PC-3 (cell line): ENCODE measurements at regions not wholly inside any gene's neighbourhood (a gene's known extent, or its start where the extent isn't known, plus 50 kb on each side); places are given as distances from the start of the nearest gene placed in this dataset.
"Not testable (repeated sequence)": the region's sequence is repeated elsewhere in the genome, so short reads cannot be mapped to it uniquely, and the experiment has no call there.

Source experiments
- ATAC-seq: fragments of 200-7000 bp; cut with Tn5 transposase; 2 replicates; pipeline ENCODE4 v1.9.1; 2020; ENCODE audit warnings: mild to moderate bottlenecking, moderate library complexity
- BruUV-seq: library from RNA; stranded (reverse); fragments of 400-500 nt; replicated peaks from 2 replicates; lab custom pipeline; 2021; lab: Mats Ljungman, UMichigan
- CTCF ChIA-PET: fragments of 300-600 bp; sonication (Branson Sonifier 250); formaldehyde crosslinking; loops from one replicate; lab custom pipeline; 2022; ENCODE audit warnings: antibody characterized with exemption; lab: Charles Lee
- POLR2A ChIA-PET: fragments of 300-600 bp; sonication (Branson Sonifier 250); formaldehyde crosslinking; loops from one replicate; lab custom pipeline; 2022; ENCODE audit warnings: antibody characterized with exemption; ENCODE audit not compliant: unreplicated experiment; lab: Charles Lee
- DNase-seq: peaks from one replicate; pipeline ENCODE4 v3.0.0-alpha.2; 2015
- H2AFZ ChIP-seq: fragments of 300-600 bp; sonication (generic); 2 replicates; pipeline ENCODE4 v1.6.0; 2016; ENCODE audit warnings: antibody characterized with exemption, low read length
- H3F3A ChIP-seq: fragments of 300-600 bp; sonication (generic); one replicate; pipeline ENCODE4 v1.6.0; 2017; ENCODE audit warnings: antibody characterized with exemption, low read length, control low read depth, mild to moderate bottlenecking; ENCODE audit not compliant: unreplicated experiment
- H3K27ac ChIP-seq: fragments of 300-600 bp; sonication (generic); 2 replicates; pipeline ENCODE4 v1.5.1; 2016; ENCODE audit warnings: mild to moderate bottlenecking, low read length
- H3K27me3 ChIP-seq: fragments of 300-600 bp; sonication (generic); 2 replicates; pipeline ENCODE4 v1.6.1; 2016; ENCODE audit warnings: low read length, mixed read lengths
- H3K36me3 ChIP-seq: fragments of 300-600 bp; sonication (generic); 2 replicates; pipeline ENCODE4 v1.6.1; 2016; ENCODE audit warnings: low read depth, mixed run types, low read length, mixed read lengths
- H3K4me1 ChIP-seq: fragments of 300-600 bp; sonication (generic); 2 replicates; pipeline ENCODE4 v1.5.1; 2016; ENCODE audit warnings: low read length; ENCODE audit not compliant: insufficient read depth
- H3K4me2 ChIP-seq: fragments of 300-600 bp; sonication (generic); 2 replicates; pipeline ENCODE4 v1.6.0; 2016; ENCODE audit warnings: low read length
- H3K4me3 ChIP-seq: fragments of 300-600 bp; sonication (generic); 2 replicates; pipeline ENCODE4 v1.5.1; 2016; ENCODE audit warnings: mild to moderate bottlenecking, low read length, mixed read lengths
- H3K79me2 ChIP-seq: fragments of 300-600 bp; sonication (generic); 2 replicates; pipeline ENCODE4 v1.6.1; 2017; ENCODE audit warnings: low read length, mixed read lengths
- H3K9ac ChIP-seq: fragments of 300-600 bp; sonication (generic); 2 replicates; pipeline ENCODE4 v1.6.0; 2016; ENCODE audit warnings: mild to moderate bottlenecking, low read length
- H3K9me2 ChIP-seq: fragments of 300-600 bp; sonication (generic); replicated peaks from 2 replicates; pipeline ENCODE4 v1.6.1; 2016; ENCODE audit warnings: mixed run types, low read length, mixed read lengths
- H3K9me3 ChIP-seq: fragments of 300-600 bp; sonication (generic); 2 replicates; pipeline ENCODE4 v1.6.1; 2016; ENCODE audit warnings: low read length, mixed read lengths
- H4K20me1 ChIP-seq: fragments of 300-600 bp; sonication (generic); 2 replicates; pipeline ENCODE4 v1.6.1; 2016; ENCODE audit warnings: low read length, mixed read lengths
- intact Hi-C: fragments of 100-400 bp; cut with micrococcal nuclease; formaldehyde crosslinking; loops from 2 replicates; pipeline ENCODE4 v1.9.0; 2023

DNA sequence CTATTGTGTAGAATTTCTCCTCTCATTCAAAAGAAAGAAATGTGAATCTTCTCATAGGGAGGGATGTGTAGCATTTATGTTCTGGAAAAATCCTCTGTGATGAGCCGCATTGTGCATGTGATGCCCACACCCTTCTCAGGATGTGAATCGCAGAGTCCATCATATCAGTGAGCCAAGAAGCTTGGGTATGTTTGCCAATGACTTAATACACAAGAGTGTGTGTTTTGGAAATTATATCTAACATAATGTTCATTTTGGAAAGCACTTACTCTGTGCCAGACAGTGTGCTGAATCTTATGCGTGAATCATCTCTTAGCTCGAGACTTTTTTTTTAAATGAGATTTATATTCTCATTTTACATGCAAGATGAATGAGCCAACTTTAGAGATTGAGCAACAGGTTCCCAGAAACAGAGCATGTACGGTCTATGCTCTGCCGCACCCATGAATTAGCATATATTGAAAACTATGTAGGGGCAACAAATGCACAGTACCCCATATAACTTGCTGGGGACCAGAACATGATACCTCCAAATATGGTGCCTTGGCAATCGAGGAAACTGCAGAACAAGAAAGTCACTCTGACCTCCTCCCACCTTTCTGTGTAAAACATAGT is 418.4 kb upstream of the SPATA31A3 start:
- H3F3A ChIP-seq, H3K36me3 ChIP-seq, H3K4me1 ChIP-seq, DNase-seq, H3K9ac ChIP-seq, BruUV-seq, H2AFZ ChIP-seq, H3K9me2 ChIP-seq, H3K27me3 ChIP-seq, H4K20me1 ChIP-seq, POLR2A ChIA-PET, H3K79me2 ChIP-seq, H3K9me3 ChIP-seq, H3K27ac ChIP-seq, H3K4me3 ChIP-seq, CTCF ChIA-PET, intact Hi-C loops, H3K4me2 ChIP-seq: not testable (repeated sequence)
- peak; percentile 58 for ATAC-seq

DNA sequence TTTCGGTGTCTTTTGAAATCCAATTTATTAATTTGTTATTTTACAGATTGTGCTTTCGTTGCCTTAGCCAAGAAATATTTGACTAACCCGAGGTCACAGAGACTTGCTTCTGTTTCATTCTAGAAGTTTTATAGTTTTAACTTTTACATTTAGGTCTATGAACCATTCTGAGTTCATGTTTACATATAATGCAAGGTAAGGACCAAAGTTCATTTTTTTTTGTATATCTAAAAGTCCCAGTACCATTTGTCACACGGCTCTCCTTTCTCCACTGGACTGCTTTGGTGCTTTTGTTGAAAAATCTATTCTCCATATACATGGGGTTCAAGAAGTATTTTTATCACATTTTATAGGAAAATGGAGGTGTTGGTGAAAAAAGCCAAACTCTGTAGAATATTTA is 411.4 kb upstream of the SPATA31A3 start:
- H3K79me2 ChIP-seq, H4K20me1 ChIP-seq, H3K36me3 ChIP-seq, H3K9ac ChIP-seq, H3K27me3 ChIP-seq, H3F3A ChIP-seq, BruUV-seq, ATAC-seq, H3K4me3 ChIP-seq, H3K9me2 ChIP-seq, CTCF ChIA-PET, DNase-seq, H3K4me2 ChIP-seq, H3K4me1 ChIP-seq, H3K27ac ChIP-seq, H3K9me3 ChIP-seq, intact Hi-C loops, POLR2A ChIA-PET, H2AFZ ChIP-seq: not testable (repeated sequence)

DNA sequence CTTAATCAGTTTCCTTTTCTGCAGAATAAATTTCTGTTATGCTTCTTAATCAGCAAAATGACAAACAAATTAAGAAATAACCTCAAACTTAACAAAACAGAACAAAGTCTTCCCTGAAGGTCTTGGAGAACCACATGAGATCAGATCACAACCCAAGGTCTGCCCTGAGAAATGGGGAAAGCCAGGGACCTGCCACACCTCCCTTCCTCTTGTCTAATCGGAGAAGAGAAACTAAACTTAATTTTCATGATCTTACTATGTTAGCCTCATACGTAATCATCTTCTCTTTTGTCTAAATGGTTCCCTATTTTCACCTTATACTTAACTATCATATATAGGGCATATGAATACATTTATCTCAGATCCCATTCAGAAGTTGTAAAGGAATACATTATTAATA is 405.4 kb upstream of the SPATA31A3 start:
- BruUV-seq, H3K36me3 ChIP-seq, CTCF ChIA-PET, intact Hi-C loops, POLR2A ChIA-PET, H3K9ac ChIP-seq, H3K9me2 ChIP-seq, ATAC-seq, H3K4me2 ChIP-seq, H3K79me2 ChIP-seq, H2AFZ ChIP-seq, DNase-seq, H3K27ac ChIP-seq, H3K27me3 ChIP-seq, H3F3A ChIP-seq, H3K4me1 ChIP-seq, H4K20me1 ChIP-seq, H3K4me3 ChIP-seq, H3K9me3 ChIP-seq: not testable (repeated sequence)

DNA sequence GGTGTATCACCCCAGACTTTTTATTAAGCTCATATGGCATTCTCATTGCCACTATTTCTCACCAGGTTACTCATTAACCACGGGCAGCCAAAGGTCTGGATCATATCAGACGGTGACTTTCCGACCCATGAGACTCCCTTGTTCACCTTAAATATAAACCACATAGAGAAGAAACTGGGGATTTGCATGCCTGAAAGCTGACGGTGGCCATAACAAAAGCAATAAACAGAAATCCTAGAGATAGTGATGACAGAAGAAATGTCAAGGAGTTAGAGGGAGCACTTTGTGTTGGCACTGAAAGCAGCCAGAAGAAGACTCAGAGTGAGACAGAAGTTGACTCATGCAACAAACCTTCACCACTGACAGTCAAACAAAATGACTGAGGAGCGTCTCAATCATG is 402.4 kb upstream of the SPATA31A3 start:
- H3F3A ChIP-seq, H3K27ac ChIP-seq, H3K4me1 ChIP-seq, H3K4me3 ChIP-seq, H3K9me3 ChIP-seq, H2AFZ ChIP-seq, BruUV-seq, H3K9ac ChIP-seq, H3K27me3 ChIP-seq, CTCF ChIA-PET, H3K36me3 ChIP-seq, intact Hi-C loops, H3K4me2 ChIP-seq, POLR2A ChIA-PET, H3K9me2 ChIP-seq, H4K20me1 ChIP-seq, DNase-seq, H3K79me2 ChIP-seq: not testable (repeated sequence)
- ATAC-seq: peak; percentile 68

DNA sequence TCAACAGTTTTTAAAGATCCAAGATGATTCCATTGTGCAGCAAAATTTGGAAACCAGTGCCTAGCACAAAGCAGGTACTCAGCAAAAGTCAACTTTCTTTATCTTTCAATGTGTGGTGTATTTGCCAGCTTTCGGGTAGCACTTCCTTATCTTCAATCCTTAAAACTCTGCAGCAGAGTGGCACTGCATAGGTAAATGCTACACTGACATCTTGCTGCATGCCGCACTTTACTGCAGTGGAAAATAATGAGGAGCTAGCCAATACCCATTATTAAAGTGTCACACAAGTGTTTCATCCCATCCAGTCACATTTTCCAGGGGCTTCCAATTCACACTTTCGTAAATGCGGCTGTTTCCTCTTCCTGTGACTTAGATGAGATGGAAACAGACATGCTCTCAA is 401.7 kb upstream of the SPATA31A3 start:
- not testable (repeated sequence) for H3K4me3 ChIP-seq

DNA sequence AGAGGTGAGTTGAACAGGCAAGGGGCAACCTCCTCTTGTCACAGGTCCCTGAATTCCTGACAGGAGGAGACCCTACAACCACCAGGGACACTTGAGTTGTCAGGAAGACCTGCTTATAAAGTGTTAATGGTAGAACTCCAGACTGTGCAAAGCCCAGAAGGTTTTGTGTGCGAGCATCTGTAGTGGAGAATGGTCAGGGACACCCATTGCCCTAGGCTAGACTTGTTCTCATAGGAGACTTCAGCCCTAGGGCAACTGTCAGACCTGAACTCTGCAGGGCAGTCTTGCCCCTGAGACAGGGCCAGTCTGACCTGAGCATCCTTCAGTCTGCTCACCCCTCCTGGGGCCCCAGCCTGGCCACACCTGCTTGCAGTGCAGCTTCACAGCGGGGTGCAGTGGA is 377.3 kb upstream of the SPATA31A3 start:
- H3K9me3 ChIP-seq, H3F3A ChIP-seq, H4K20me1 ChIP-seq, H3K9me2 ChIP-seq, H3K4me3 ChIP-seq, H2AFZ ChIP-seq, DNase-seq, H3K79me2 ChIP-seq, H3K9ac ChIP-seq, BruUV-seq, POLR2A ChIA-PET, H3K4me2 ChIP-seq, H3K27ac ChIP-seq, intact Hi-C loops, H3K4me1 ChIP-seq, ATAC-seq, H3K27me3 ChIP-seq, CTCF ChIA-PET, H3K36me3 ChIP-seq: not testable (repeated sequence)

More for the DNA sequence above, 401.7 kb upstream of the SPATA31A3 start:
- CTCF ChIA-PET, H3F3A ChIP-seq, H4K20me1 ChIP-seq, BruUV-seq, H3K4me1 ChIP-seq, H3K79me2 ChIP-seq, H3K27ac ChIP-seq, H3K27me3 ChIP-seq, H3K4me2 ChIP-seq, intact Hi-C loops, DNase-seq, H3K9me3 ChIP-seq, H3K9me2 ChIP-seq, ATAC-seq, H3K9ac ChIP-seq, H3K36me3 ChIP-seq, POLR2A ChIA-PET, H2AFZ ChIP-seq: not testable (repeated sequence)

DNA sequence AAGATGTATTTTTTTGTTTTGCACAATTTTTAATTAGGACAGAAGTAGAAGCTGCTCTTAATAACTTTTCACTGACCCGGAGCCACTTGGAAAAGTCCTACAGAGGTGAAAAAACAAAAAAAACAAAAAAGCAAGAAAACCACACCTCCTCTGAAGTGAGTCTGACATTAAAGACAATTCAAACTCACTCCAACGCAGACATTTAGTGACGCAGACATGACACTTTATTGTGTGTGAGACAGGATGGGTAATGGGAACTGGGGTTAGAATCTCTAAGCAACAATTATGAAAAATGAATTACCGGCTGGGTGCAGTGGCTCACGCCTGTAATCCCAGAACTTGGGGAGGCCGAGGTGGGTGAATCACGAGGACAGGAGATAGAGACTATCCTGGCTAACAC is 370.0 kb upstream of the SPATA31A3 start:
- H3F3A ChIP-seq, CTCF ChIA-PET: not testable (repeated sequence)

More for the DNA sequence above, 370.0 kb upstream of the SPATA31A3 start:
- peak; percentile 57 for ATAC-seq
- H2AFZ ChIP-seq, H3K79me2 ChIP-seq, POLR2A ChIA-PET, H3K4me3 ChIP-seq, H3K9me2 ChIP-seq, H3K27me3 ChIP-seq, H3K27ac ChIP-seq, intact Hi-C loops, H3K9ac ChIP-seq, H3K4me1 ChIP-seq, H3K4me2 ChIP-seq, BruUV-seq, H4K20me1 ChIP-seq, DNase-seq, H3K36me3 ChIP-seq, H3K9me3 ChIP-seq: not testable (repeated sequence)
